ENCODE measurements at regions not wholly inside any gene's neighbourhood (a gene's known extent, or its start where the extent isn't known, plus 50 kb on each side); places are given as distances from the start of the nearest gene placed in this dataset.

- TF ChIP-seq EZH2 (IDR thresholded peaks at IDR 0.05): no peak
- TF ChIP-seq, protein P1, sequence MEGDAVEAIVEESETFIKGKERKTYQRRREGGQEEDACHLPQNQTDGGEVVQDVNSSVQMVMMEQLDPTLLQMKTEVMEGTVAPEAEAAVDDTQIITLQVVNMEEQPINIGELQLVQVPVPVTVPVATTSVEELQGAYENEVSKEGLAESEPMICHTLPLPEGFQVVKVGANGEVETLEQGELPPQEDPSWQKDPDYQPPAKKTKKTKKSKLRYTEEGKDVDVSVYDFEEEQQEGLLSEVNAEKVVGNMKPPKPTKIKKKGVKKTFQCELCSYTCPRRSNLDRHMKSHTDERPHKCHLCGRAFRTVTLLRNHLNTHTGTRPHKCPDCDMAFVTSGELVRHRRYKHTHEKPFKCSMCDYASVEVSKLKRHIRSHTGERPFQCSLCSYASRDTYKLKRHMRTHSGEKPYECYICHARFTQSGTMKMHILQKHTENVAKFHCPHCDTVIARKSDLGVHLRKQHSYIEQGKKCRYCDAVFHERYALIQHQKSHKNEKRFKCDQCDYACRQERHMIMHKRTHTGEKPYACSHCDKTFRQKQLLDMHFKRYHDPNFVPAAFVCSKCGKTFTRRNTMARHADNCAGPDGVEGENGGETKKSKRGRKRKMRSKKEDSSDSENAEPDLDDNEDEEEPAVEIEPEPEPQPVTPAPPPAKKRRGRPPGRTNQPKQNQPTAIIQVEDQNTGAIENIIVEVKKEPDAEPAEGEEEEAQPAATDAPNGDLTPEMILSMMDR (IDR thresholded peaks at IDR 0.05 in 2 of 3, conservative IDR thresholded peaks at IDR 0.05 in 1 of 3; ENCODE audit: borderline replicate concordance in 1 of 3, insufficient read depth in 1 of 3, low read depth in 2 of 3, low read length in 2 of 3): no peak
- TF ChIP-seq ZNF274 (IDR thresholded peaks at IDR 0.05; ENCODE audit: low read depth, low read length): no peak
- no peak for TF ChIP-seq ZBTB33 (IDR thresholded peaks at IDR 0.05; ENCODE audit: extremely low read depth, insufficient replicate concordance, low read length)
- TF ChIP-seq POLR2A (IDR thresholded peaks at IDR 0.05; ENCODE audit: borderline replicate concordance, extremely low read depth, insufficient read depth, insufficient read length): no peak
- no peak for TF ChIP-seq CEBPB (IDR thresholded peaks at IDR 0.05; ENCODE audit: low read depth)
- no peak for TF ChIP-seq MAX (IDR thresholded peaks at IDR 0.05)
- no peak for TF ChIP-seq POLR2AphosphoS5 (IDR thresholded peaks at IDR 0.05; ENCODE audit: low read depth, low read length)
- TF ChIP-seq YY1 (IDR thresholded peaks at IDR 0.05; ENCODE audit: extremely low read depth, insufficient replicate concordance, low read depth, low read length): no peak
- TF ChIP-seq CBX3 (IDR thresholded peaks at IDR 0.05; ENCODE audit: low read depth): no peak
- TF ChIP-seq ELF1 (IDR thresholded peaks at IDR 0.05; ENCODE audit: borderline replicate concordance, low read depth): no peak
These were observed 195.9 kb upstream of the POU3F1 start for GRCh38 chr1:38242506-38242905.
